K562 (cell line): ENCODE measurements at regions not wholly inside any gene's neighbourhood (a gene's known extent, or its start where the extent isn't known, plus 50 kb on each side); places are given as distances from the start of the nearest gene placed in this dataset.

Experiments used
- ATAC-seq: fragments of 200-7000 bp; cut with Tn5 transposase; 3 replicates; pipeline ENCODE4 v1.9.1; 2020; ENCODE audit warnings: moderate library complexity
- BruUV-seq: library from RNA; stranded (reverse); fragments of 400-500 nt; replicated peaks from 2 replicates; lab custom pipeline; 2021; lab: Mats Ljungman, UMichigan
- CTCF ChIA-PET: fragments of 300-600 bp; formaldehyde crosslinking; extraction: SDS; loops from one replicate; lab custom pipeline; 2021; ENCODE audit warnings: low intra/inter-chr PET ratio; lab: Yijun Ruan, JAX
- POLR2A ChIA-PET: fragments of 300-600, 350-650 bp; sonication (Branson Sonifier 250); formaldehyde crosslinking; extraction: SDS; loops from one replicate; lab custom pipeline; 2021; ENCODE audit warnings: antibody characterized with exemption, inconsistent platforms; lab: Yijun Ruan, JAX
- DNase-seq, 4 experiments: peaks; one replicate each; pipeline versions ENCODE4 v3.0.0 to v3.0.0-alpha.2; 2011 to 2018; ENCODE audit warnings: low spot score in 3 of 4, mixed read lengths in 3 of 4; ENCODE audit errors: extremely low read depth in 1 of 4
- FAIRE-seq: peaks from 2 replicates; lab custom pipeline; 2011; peaks lifted over from hg19 to GRCh38; lab: Jason Lieb, UNC
- H2AFZ ChIP-seq: 2 replicates; pipeline ENCODE4 v1.6.0; 2011; ENCODE audit warnings: low read depth, low read length, control low read depth, inconsistent platforms
- H3K27ac ChIP-seq: fragments of 200-600 bp; 3 replicates; pipeline ENCODE4 v1.8.0; 2011; ENCODE audit warnings: low read depth, mild to moderate bottlenecking, control low read depth, inconsistent platforms, low read length, moderate library complexity, mixed read lengths; ENCODE audit errors: extremely low read depth
- H3K27me3 ChIP-seq, 2 experiments: fragments of 300-600 bp in 1 of 2; 2 replicates in 1 of 2; 3 replicates in 1 of 2; pipeline versions ENCODE4 v1.6.0 to v1.8.0; 2011; ENCODE audit warnings: inconsistent platforms in 2 of 2, low read length in 2 of 2, mild to moderate bottlenecking in 1 of 2, mixed read lengths in 1 of 2, moderate library complexity in 1 of 2; ENCODE audit not compliant: control insufficient read depth in 2 of 2, insufficient read depth in 2 of 2
- H3K36me3 ChIP-seq: fragments of 300-600 bp; 3 replicates; pipeline ENCODE4 v1.8.0; 2011; ENCODE audit warnings: mild to moderate bottlenecking, low read length, inconsistent platforms; ENCODE audit not compliant: control insufficient read depth, insufficient read depth
- H3K4me1 ChIP-seq, 2 experiments: fragments of 200-600 bp in 1 of 2; replicated peaks in 1 of 2; 2 replicates in 1 of 2; 3 replicates in 1 of 2; pipeline versions ENCODE4 v1.5.1 to v1.8.0; 2011; ENCODE audit warnings: inconsistent platforms in 2 of 2, low read length in 2 of 2, mild to moderate bottlenecking in 1 of 2, mixed read lengths in 1 of 2, moderate library complexity in 1 of 2; ENCODE audit not compliant: control insufficient read depth in 2 of 2, insufficient read depth in 2 of 2
- H3K4me2 ChIP-seq: 2 replicates; pipeline ENCODE4 v1.6.1; 2011; ENCODE audit warnings: low read length, control low read depth, inconsistent platforms, mixed read lengths; ENCODE audit not compliant: insufficient read depth
- H3K4me3 ChIP-seq: fragments of 200-600 bp; sonication (generic), shearing (Covaris generic); 2 replicates; pipeline ENCODE4 v1.5.1; 2016; ENCODE audit warnings: control low read depth, inconsistent platforms
- H3K79me2 ChIP-seq: fragments of 200-600 bp; 3 replicates; pipeline ENCODE4 v1.8.0; 2011; ENCODE audit warnings: low read length, inconsistent platforms; ENCODE audit not compliant: control insufficient read depth, insufficient read depth
- H3K9ac ChIP-seq, 2 experiments: 2 replicates each; pipeline versions ENCODE4 v1.6.0 to v1.6.1; 2011; ENCODE audit warnings: low read depth in 2 of 2, low read length in 2 of 2, control low read depth in 1 of 2, inconsistent platforms in 1 of 2, mild to moderate bottlenecking in 1 of 2, mixed read lengths in 1 of 2; ENCODE audit not compliant: insufficient read depth in 1 of 2
- H3K9me1 ChIP-seq: one replicate; pipeline ENCODE4 v1.6.0; 2011; ENCODE audit warnings: inconsistent platforms, mild to moderate bottlenecking, low read length, moderate library complexity; ENCODE audit not compliant: control insufficient read depth, insufficient read depth
- H3K9me3 ChIP-seq: replicated peaks from 2 replicates; pipeline ENCODE4 v1.5.1; 2011; ENCODE audit warnings: low read depth, low read length, inconsistent platforms; ENCODE audit not compliant: control insufficient read depth, insufficient read depth
- H4K20me1 ChIP-seq: replicated peaks from 2 replicates; pipeline ENCODE4 v1.6.1; 2011; ENCODE audit warnings: low read length, inconsistent platforms, mixed read lengths; ENCODE audit not compliant: control insufficient read depth, insufficient read depth
- ARID1B ChIP-seq: fragments of 450-650 bp; IDR thresholded peaks from 2 replicates; pipeline ENCODE4 v1.6.1; 2016; ENCODE audit warnings: antibody characterized with exemption, mild to moderate bottlenecking, inconsistent platforms
- EHMT2 ChIP-seq: fragments of 450-650 bp; IDR thresholded peaks from 2 replicates; pipeline ENCODE4 v1.6.1; 2018; ENCODE audit warnings: antibody characterized with exemption
- EZH2 ChIP-seq: IDR thresholded peaks from 2 replicates; pipeline ENCODE4 v1.6.1; 2012; ENCODE audit warnings: low read depth, mild to moderate bottlenecking, inconsistent platforms, low read length, borderline replicate concordance
- HDAC2 ChIP-seq: fragments of 450-650 bp; IDR thresholded peaks from 2 replicates; pipeline ENCODE4 v1.6.1; 2016; ENCODE audit warnings: mild to moderate bottlenecking
- MAX ChIP-seq: sonication (generic); formaldehyde crosslinking; IDR thresholded peaks from 2 replicates; pipeline ENCODE4 v1.9.0; 2022; ENCODE audit warnings: mild to moderate bottlenecking, missing genetic modification reagents
- MCM2 ChIP-seq: fragments of 450-650 bp; IDR thresholded peaks from 2 replicates; pipeline ENCODE4 v1.6.1; 2017; ENCODE audit warnings: low read depth, mild to moderate bottlenecking
- RNF2 ChIP-seq: sonication (generic); IDR thresholded peaks from 2 replicates; pipeline ENCODE4 v1.6.1; 2016
- ZBED1 ChIP-seq: IDR thresholded peaks from 2 replicates; pipeline ENCODE4 v1.6.1; 2014
- ZNF224 ChIP-seq: sonication (generic); formaldehyde crosslinking; IDR thresholded peaks from 2 replicates; pipeline ENCODE4 v1.8.0; 2022; ENCODE audit warnings: mild to moderate bottlenecking, missing genetic modification reagents
- ZNF561 ChIP-seq: fragments of 450-650 bp; formaldehyde crosslinking; conservative IDR thresholded peaks from 2 replicates; pipeline ENCODE4 v1.4.0; 2020; ENCODE audit warnings: mild to moderate bottlenecking, moderate library complexity
- WGBS: fragments of 100-300 bp; shearing (Covaris generic); methylation state at CpG from one replicate; pipeline ENCODE4 v1.1.6; 2016; ENCODE audit warnings: low coverage, mixed read lengths; ENCODE audit not compliant: insufficient coverage; ENCODE audit errors: missing lambda C conversion rate; 5-methylcytosine and 5-hydroxymethylcytosine counted together
- in situ Hi-C: fragments of 300-500 bp; cut with MboI; formaldehyde crosslinking; loops from 4 replicates; pipeline ENCODE4 v1.15.0; 2018; ENCODE audit warnings: inconsistent platforms, mixed read lengths
- intact Hi-C: fragments of 100-400 bp; cut with micrococcal nuclease; formaldehyde crosslinking; loops from 2 replicates; pipeline ENCODE4 v1.14.2; 2022
- TF ChIP-seq, protein P1 (sequence below), 2 experiments: fragments of 450-650 bp in 1 of 2; sonication (generic) in 1 of 2; formaldehyde crosslinking in 1 of 2; IDR thresholded peaks in 1 of 2; conservative IDR thresholded peaks in 1 of 2; 2 replicates each; pipeline versions ENCODE4 v1.6.1 to v1.8.1; 2016 to 2023; ENCODE audit warnings: mild to moderate bottlenecking in 2 of 2, moderate library complexity in 2 of 2, inconsistent platforms in 1 of 2, missing genetic modification reagents in 1 of 2

GRCh38 chr13:63517371-63517770, 2101.7 kb upstream of the PCDH20 start:
- H3K9ac ChIP-seq = no peak overlapping the region
- intact Hi-C loops = no loop called here
- no peaks in the 10 kb centered on the region for H3K79me2 ChIP-seq
- DNase-seq (no peak), ATAC-seq (no peak), FAIRE-seq (no peak)
- POLR2A ChIA-PET = no interaction called here
- WGBS = 2% methylated on average over 9 of the region's 9 CpGs
- no peaks in the 10 kb centered on the region for H3K27me3 ChIP-seq
- H3K36me3 ChIP-seq = no peaks in the 10 kb centered on the region
- H2AFZ ChIP-seq = no peak overlapping the region
- H4K20me1 ChIP-seq = no peaks in the 10 kb centered on the region
- no peak overlapping the region for H3K27ac ChIP-seq
- H3K9me3 ChIP-seq = no peaks in the 10 kb centered on the region
- no peak for TF ChIP-seq ARID1B
- TF ChIP-seq ZNF561 (CRISPR knock-in tag) = no peak
- TF ChIP-seq EHMT2 = no peak
- no peak for TF ChIP-seq MAX (CRISPR knock-in tag)
- no peak for TF ChIP-seq ZBED1
- TF ChIP-seq MCM2 = no peak
- no peak for TF ChIP-seq EZH2
- no peak for TF ChIP-seq RNF2
- TF ChIP-seq HDAC2 = no peak
- TF ChIP-seq, protein P1, sequence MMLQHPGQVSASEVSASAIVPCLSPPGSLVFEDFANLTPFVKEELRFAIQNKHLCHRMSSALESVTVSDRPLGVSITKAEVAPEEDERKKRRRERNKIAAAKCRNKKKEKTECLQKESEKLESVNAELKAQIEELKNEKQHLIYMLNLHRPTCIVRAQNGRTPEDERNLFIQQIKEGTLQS (IDR thresholded peaks at IDR 0.05) = no peak
- TF ChIP-seq, protein P1 (CRISPR knock-in tag; conservative IDR thresholded peaks at IDR 0.05) = no peak
- no peak for TF ChIP-seq ZNF224 (CRISPR knock-in tag)
- H3K4me2 ChIP-seq = no peak overlapping the region
- H3K4me1 ChIP-seq = no peaks in the 10 kb centered on the region
- H3K9me1 ChIP-seq = no peaks in the 10 kb centered on the region
- BruUV-seq = no TSS peak
- in situ Hi-C loops = no loop called here
- H3K4me3 ChIP-seq = no peak overlapping the region
- CTCF ChIA-PET = no interaction called here
